ENCODE measurements at regions not wholly inside any gene's neighbourhood (a gene's known extent, or its start where the extent isn't known, plus 50 kb on each side); places are given as distances from the start of the nearest gene placed in this dataset.
"Not testable (repeated sequence)": the region's sequence is repeated elsewhere in the genome, so short reads cannot be mapped to it uniquely, and the experiment has no call there.

- DNase-seq (ENCODE audit: low read depth), result no peak
These were observed 134.4 kb upstream of the LYZL2 start for GRCh38 chr10:30763918-30764317.

GRCh38 chr10:30762620-30763019 lies 133.1 kb upstream of the LYZL2 start:
- DNase-seq (ENCODE audit: low read depth), result no peak

- peak; percentile 88 for DNase-seq (ENCODE audit: low read depth)
These were observed 129.9 kb upstream of the LYZL2 start for GRCh38 chr10:30759423-30759822.

- DNase-seq (ENCODE audit: low read depth), result no peak
These were observed 128.8 kb upstream of the LYZL2 start for GRCh38 chr10:30758338-30758737.

GRCh38 chr10:30756896-30757295 lies 127.3 kb upstream of the LYZL2 start:
- DNase-seq (ENCODE audit: low read depth), result no peak

- DNase-seq (ENCODE audit: low read depth), result peak; percentile 42
These were observed 126.6 kb upstream of the LYZL2 start for GRCh38 chr10:30756151-30756550.

GRCh38 chr10:30755441-30755953 lies 125.9 kb upstream of the LYZL2 start:
- peak; percentile 93 for DNase-seq (ENCODE audit: low read depth)

DNA sequence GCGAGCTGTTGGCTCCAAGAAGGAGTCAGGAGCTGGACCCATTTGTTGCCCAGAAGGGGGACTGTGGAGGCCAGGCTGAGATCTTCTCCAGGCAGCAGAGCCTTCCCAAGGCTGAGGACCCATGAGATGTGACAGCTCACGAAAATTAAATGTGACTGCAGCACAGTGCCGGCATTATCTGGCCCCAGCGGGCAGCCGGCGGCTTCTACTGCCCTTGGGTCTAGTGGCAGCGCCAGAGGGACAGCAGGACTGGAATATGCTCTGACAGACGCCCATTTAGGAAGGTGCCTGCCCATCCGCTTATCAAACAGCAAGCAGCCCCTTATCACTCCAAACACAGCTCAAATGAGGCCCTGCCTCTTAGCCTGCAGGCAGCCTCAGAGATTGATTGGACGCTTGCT lies 122.9 kb upstream of the LYZL2 start:
- no peak for DNase-seq (ENCODE audit: low read depth)

GRCh38 chr10:30751678-30752331 lies 122.3 kb upstream of the LYZL2 start:
- DNase-seq (ENCODE audit: low read depth), result peak; percentile 95

GRCh38 chr10:30750971-30751677 lies 121.6 kb upstream of the LYZL2 start:
- DNase-seq (ENCODE audit: low read depth), result peak; percentile 42

GRCh38 chr10:30749385-30749784 lies 119.8 kb upstream of the LYZL2 start:
- no peak for DNase-seq (ENCODE audit: low read depth)

- DNase-seq (ENCODE audit: low read depth), result no peak
These were observed 118.8 kb upstream of the LYZL2 start for GRCh38 chr10:30748152-30748973.

DNA sequence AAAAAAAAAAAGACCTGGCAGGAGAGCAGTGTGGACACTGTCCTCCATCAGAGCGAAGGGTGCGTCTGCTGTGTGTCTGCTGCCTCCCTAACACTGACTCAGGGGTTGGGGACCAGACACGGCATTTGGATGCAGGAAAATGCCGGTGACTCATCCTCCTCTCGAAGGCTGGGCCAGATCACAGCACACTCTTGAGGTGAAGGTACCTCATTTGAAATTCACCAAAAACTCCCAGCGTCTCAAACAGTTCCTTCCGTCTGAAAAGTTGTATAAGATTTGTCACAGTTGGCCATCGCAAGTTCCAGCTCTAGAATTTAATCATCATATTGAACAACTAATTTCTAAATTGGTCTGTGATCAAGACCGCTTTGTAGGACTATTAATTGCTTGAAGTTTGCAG lies 118.1 kb upstream of the LYZL2 start:
- no peak for DNase-seq (ENCODE audit: low read depth)

GRCh38 chr10:30745953-30746352 lies 116.4 kb upstream of the LYZL2 start:
- no peak for DNase-seq (ENCODE audit: low read depth)

GRCh38 chr10:30744106-30744505 lies 114.6 kb upstream of the LYZL2 start:
- DNase-seq (ENCODE audit: low read depth), result no peak

- no peak for DNase-seq (ENCODE audit: low read depth)
These were observed 114.0 kb upstream of the LYZL2 start for GRCh38 chr10:30743586-30743985.

GRCh38 chr10:30742471-30742870 lies 112.9 kb upstream of the LYZL2 start:
- DNase-seq (ENCODE audit: low read depth), result no peak

- not testable (repeated sequence) for DNase-seq (ENCODE audit: low read depth)
These were observed 111.2 kb upstream of the LYZL2 start for GRCh38 chr10:30740774-30741173.

GRCh38 chr10:30738416-30738815 lies 108.9 kb upstream of the LYZL2 start:
- DNase-seq (ENCODE audit: low read depth), result no peak

DNA sequence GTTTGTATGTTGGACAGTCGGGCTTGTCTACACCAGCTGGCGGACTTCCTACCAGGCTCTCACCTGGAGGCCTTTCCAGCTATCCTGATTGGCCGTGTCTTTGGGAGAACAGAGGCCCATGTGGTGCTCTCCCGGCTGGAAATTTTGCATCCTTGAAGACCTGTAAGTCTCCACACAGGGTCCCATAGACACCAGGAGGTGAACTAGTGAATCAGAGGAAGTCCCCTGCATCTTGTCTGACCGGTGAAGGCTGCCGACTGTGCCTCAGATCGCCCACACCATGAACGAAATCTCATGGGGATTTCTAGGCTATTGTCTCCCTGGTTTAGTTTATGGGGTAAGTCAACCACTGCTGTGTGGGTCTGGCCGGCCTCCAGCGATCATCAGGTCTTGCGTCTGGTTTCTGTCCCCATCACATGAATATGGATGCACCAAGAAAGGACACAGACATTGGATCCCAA lies 108.4 kb upstream of the LYZL2 start:
- DNase-seq (ENCODE audit: low read depth), result no peak

DNA sequence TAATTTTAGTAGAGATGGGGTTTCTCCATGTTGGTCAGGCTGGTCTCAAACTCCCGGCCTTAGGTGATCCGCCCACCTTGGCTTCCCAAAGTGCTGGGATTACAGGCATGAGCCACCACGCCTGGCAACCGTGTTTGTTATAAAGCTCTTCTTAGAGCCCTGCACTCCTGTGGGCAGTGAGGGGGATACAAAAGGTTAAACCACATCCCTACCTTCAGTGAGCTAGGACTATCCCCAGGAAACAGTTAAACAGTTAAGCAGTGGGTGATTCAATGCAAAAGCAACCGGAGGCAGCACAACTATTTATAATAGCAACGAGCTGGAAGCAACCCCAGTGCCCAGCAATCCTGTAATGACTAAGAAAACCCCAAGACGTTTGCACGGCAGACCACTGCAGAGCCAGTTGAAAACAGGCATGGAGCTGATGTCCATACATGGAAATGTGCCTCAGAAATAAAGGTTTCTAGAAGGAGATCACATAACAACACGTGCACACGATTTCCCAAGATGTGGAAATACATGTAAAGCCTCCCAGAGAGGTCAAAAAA lies 107.2 kb upstream of the LYZL2 start:
- DNase-seq (ENCODE audit: low read depth), result peak; percentile 100

- DNase-seq (ENCODE audit: low read depth), result no peak
These were observed 105.3 kb upstream of the LYZL2 start for GRCh38 chr10:30734901-30735300.

All from fibroblast of gingiva (primary cell).